ENCODE measurements at regions not wholly inside any gene's neighbourhood (a gene's known extent, or its start where the extent isn't known, plus 50 kb on each side); places are given as distances from the start of the nearest gene placed in this dataset.

GRCh38 chr12:102549691-102550090 is 69.3 kb upstream of the IGF1 start:
- TF ChIP-seq CTCF (IDR thresholded peaks at IDR 0.05; ENCODE audit: low read length) (no peak), EZH2 (IDR thresholded peaks at IDR 0.05; ENCODE audit: borderline replicate concordance, low read length) (no peak)
- Histone ChIP-seq H4K20me1 (ENCODE audit: insufficient read depth, low read length) (no peaks in the 10 kb centered on the region), H3K4me3 (ENCODE audit: low read depth, low read length, poor library complexity, severe bottlenecking) (no peak overlapping the region), H3K27me3 (ENCODE audit: insufficient read depth, low read length) (no peaks in the 10 kb centered on the region), H3K4me2 (ENCODE audit: low read length) (no peak overlapping the region), H3K27ac (ENCODE audit: low read depth, low read length, poor library complexity, severe bottlenecking) (no peak overlapping the region), H3K9me3 (ENCODE audit: low read length) (no peaks in the 10 kb centered on the region), H3F3A (ENCODE audit: insufficient read depth, low read length) (no peaks in the 10 kb centered on the region), H3K79me2 (ENCODE audit: insufficient read depth, low read length) (no peaks in the 10 kb centered on the region), H3K4me1 (ENCODE audit: insufficient read depth, low read length, severe bottlenecking) (no peaks in the 10 kb centered on the region), H3K9me2 (ENCODE audit: low read depth, low read length) (no peaks in the 10 kb centered on the region), H2AFZ (ENCODE audit: low read length) (no peak overlapping the region), H3K9ac (ENCODE audit: low read length) (no peak overlapping the region), H3K36me3 (ENCODE audit: insufficient read depth, low read length) (no peaks in the 10 kb centered on the region)

DNA sequence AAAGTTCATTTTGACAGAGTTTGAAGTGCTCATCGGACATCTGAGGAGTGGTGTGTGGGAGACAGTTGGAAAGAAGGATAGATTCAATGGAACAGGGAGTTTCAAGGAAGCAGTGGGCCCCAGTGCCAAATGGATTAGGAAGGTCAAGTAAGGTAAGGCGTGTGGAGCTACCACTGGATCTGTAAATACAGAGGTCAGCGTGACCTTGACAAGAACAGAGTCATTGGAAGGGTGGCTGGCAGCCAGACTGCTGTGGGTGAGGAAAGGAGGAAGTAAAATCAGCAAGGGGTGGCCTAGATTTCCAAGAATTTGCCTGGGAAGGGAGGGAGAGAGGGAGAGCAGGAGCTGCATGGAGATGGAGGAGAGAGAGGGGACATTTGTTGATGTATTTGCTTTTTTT is 68.2 kb upstream of the IGF1 start:
- H4K20me1 ChIP-seq (ENCODE audit: insufficient read depth, low read length), result no peaks in the 10 kb centered on the region
- no peaks in the 10 kb centered on the region for H3K27me3 ChIP-seq (ENCODE audit: insufficient read depth, low read length)
- no peaks in the 10 kb centered on the region for H3K36me3 ChIP-seq (ENCODE audit: insufficient read depth, low read length)
- no peak overlapping the region for H3K4me3 ChIP-seq (ENCODE audit: low read depth, low read length, poor library complexity, severe bottlenecking)
- H3K9ac ChIP-seq (ENCODE audit: low read length), result no peak overlapping the region
- H3K9me3 ChIP-seq (ENCODE audit: low read length), result no peaks in the 10 kb centered on the region
- no peak overlapping the region for H2AFZ ChIP-seq (ENCODE audit: low read length)
- TF ChIP-seq EZH2 (IDR thresholded peaks at IDR 0.05; ENCODE audit: borderline replicate concordance, low read length) (no peak), CTCF (IDR thresholded peaks at IDR 0.05; ENCODE audit: low read length) (no peak)
- H3F3A ChIP-seq (ENCODE audit: insufficient read depth, low read length), result no peaks in the 10 kb centered on the region
- H3K27ac ChIP-seq (ENCODE audit: low read depth, low read length, poor library complexity, severe bottlenecking), result no peak overlapping the region
- H3K4me1 ChIP-seq (ENCODE audit: insufficient read depth, low read length, severe bottlenecking), result no peaks in the 10 kb centered on the region
- no peaks in the 10 kb centered on the region for H3K79me2 ChIP-seq (ENCODE audit: insufficient read depth, low read length)
- no peaks in the 10 kb centered on the region for H3K9me2 ChIP-seq (ENCODE audit: low read depth, low read length)
- H3K4me2 ChIP-seq (ENCODE audit: low read length), result no peak overlapping the region

DNA sequence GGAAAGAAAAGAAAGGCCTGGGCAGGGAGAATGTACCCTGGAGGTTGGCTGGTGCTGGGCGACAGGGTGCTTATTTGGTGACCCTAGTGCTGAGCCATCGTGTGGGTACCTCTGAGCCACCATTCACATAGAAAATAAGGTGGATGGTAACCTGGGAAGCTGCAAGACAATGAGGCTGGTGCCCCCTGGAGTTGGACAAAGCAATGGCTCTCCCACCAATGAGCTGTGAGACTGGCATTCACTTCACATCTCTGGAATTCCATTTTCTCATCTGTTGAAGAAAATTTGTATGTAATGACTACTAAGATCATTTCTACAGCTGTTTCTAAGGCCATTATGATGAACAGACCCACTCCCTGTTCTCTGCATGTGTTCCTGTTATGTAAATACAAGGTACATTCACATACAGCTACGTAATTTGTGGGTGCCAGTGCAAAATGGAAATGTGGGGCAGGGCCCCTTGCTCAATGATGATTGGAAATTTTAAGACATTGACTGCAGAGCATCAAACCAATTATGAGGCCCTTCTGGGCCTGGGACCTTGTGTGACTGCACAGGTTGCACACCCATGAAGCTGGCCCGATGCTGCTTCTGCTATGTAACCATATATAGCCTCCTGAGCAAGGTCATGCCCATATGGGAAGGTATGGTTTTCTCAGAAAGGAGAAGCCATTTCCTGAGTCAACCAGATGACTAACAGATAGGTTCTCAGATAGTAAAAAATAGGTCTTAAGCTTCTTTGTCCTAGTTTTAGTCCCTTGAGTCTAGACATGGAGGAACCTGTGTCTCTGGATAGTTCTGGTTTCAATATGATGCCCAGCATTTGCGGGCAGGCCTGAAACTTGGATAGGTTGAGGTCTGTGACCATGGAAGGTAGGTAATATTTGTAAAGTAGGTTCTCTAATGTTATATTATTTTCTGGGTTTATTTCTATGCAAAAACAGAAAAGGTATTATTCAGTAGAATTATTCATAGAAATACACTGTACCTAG is 63.4 kb upstream of the IGF1 start:
- no peaks in the 10 kb centered on the region for H4K20me1 ChIP-seq (ENCODE audit: insufficient read depth, low read length)
- H3K9me2 ChIP-seq (ENCODE audit: low read depth, low read length), result no peaks in the 10 kb centered on the region
- TF ChIP-seq CTCF (IDR thresholded peaks at IDR 0.05; ENCODE audit: low read length) (peak; percentile 40; the same call in 1 of the 2 replicates), EZH2 (IDR thresholded peaks at IDR 0.05; ENCODE audit: borderline replicate concordance, low read length) (no peak)
- no peak overlapping the region for H3K27ac ChIP-seq (ENCODE audit: low read depth, low read length, poor library complexity, severe bottlenecking)
- no peaks in the 10 kb centered on the region for H3F3A ChIP-seq (ENCODE audit: insufficient read depth, low read length)
- no peaks in the 10 kb centered on the region for H3K36me3 ChIP-seq (ENCODE audit: insufficient read depth, low read length)
- H3K9ac ChIP-seq (ENCODE audit: low read length), result no peak overlapping the region
- H3K9me3 ChIP-seq (ENCODE audit: low read length), result no peaks in the 10 kb centered on the region
- no peak overlapping the region for H2AFZ ChIP-seq (ENCODE audit: low read length)
- no peak overlapping the region for H3K4me2 ChIP-seq (ENCODE audit: low read length)
- no peak overlapping the region for H3K4me3 ChIP-seq (ENCODE audit: low read depth, low read length, poor library complexity, severe bottlenecking)
- H3K79me2 ChIP-seq (ENCODE audit: insufficient read depth, low read length), result no peaks in the 10 kb centered on the region
- no peaks in the 10 kb centered on the region for H3K27me3 ChIP-seq (ENCODE audit: insufficient read depth, low read length)
- H3K4me1 ChIP-seq (ENCODE audit: insufficient read depth, low read length, severe bottlenecking), result no peaks in the 10 kb centered on the region
